Stimulated activated effector memory CD8-positive, alpha-beta T cell treated with anti-CD3 and anti-CD28 coated beads, Interleukin-12 subunit alpha, Interleukin-12 subunit beta, amount 100 ng/mL, for 72 hours (primary cell): ENCODE measurements at regions not wholly inside any gene's neighbourhood (a gene's known extent, or its start where the extent isn't known, plus 50 kb on each side); places are given as distances from the start of the nearest gene placed in this dataset.
"Not testable (repeated sequence)": the region's sequence is repeated elsewhere in the genome, so short reads cannot be mapped to it uniquely, and the experiment has no call there.

Experiments
- ATAC-seq: fragments of 150-1000 bp; cut with Tn5 transposase; 2 replicates; pipeline ENCODE4 v1.10.0; 2021
- DNase-seq, 2 donors: peaks; one replicate each; pipeline ENCODE4 v3.0.0; 2021 to 2022; ENCODE audit warnings: low spot score in 2 of 2
- H3K27ac Mint-ChIP-seq: one replicate; pipeline ENCODE4 v1.8.0; 2022; ENCODE audit warnings: mild to moderate bottlenecking, mixed read lengths
- H3K36me3 Mint-ChIP-seq: one replicate; pipeline ENCODE4 v1.8.0; 2022; ENCODE audit warnings: mild to moderate bottlenecking, mixed read lengths
- H3K4me1 Mint-ChIP-seq: one replicate; pipeline ENCODE4 v1.8.0; 2022; ENCODE audit warnings: mixed read lengths
- H3K4me3 Mint-ChIP-seq: one replicate; pipeline ENCODE4 v1.8.0; 2022; ENCODE audit warnings: mild to moderate bottlenecking, mixed read lengths
- H3K9me3 Mint-ChIP-seq: one replicate; pipeline ENCODE4 v1.8.0; 2022; ENCODE audit warnings: mixed read lengths

- Mint-ChIP-seq H3K36me3 (no peaks in the 10 kb centered on the region), H3K27ac (no peak overlapping the region), H3K9me3 (peaks cover 4% of the 10 kb centered on the region), H3K4me3 (no peak overlapping the region), H3K4me1 (no peaks in the 10 kb centered on the region)
- no peak for ATAC-seq
- no peak for DNase-seq
These were observed 457.6 kb upstream of the ACTBL2 start for GRCh38 chr5:57940236-57940635.

- Mint-ChIP-seq H3K4me3 (no peak overlapping the region), H3K4me1 (no peaks in the 10 kb centered on the region), H3K36me3 (no peaks in the 10 kb centered on the region), H3K9me3 (peaks cover 4% of the 10 kb centered on the region), H3K27ac (no peak overlapping the region)
- DNase-seq (no peak), ATAC-seq (no peak)
These were observed 457.2 kb upstream of the ACTBL2 start for GRCh38 chr5:57939771-57940170.

- DNase-seq (no peak), ATAC-seq (no peak)
- no peaks in the 10 kb centered on the region for H3K4me1 Mint-ChIP-seq
- no peaks in the 10 kb centered on the region for H3K36me3 Mint-ChIP-seq
- no peak overlapping the region for H3K4me3 Mint-ChIP-seq
- H3K27ac Mint-ChIP-seq, result no peak overlapping the region
- H3K9me3 Mint-ChIP-seq, result peaks cover 7% of the 10 kb centered on the region
These were observed 456.7 kb upstream of the ACTBL2 start for GRCh38 chr5:57939335-57939734.

- Mint-ChIP-seq H3K4me3 (no peak overlapping the region), H3K9me3 (peaks cover 10% of the 10 kb centered on the region), H3K27ac (no peak overlapping the region), H3K36me3 (no peaks in the 10 kb centered on the region), H3K4me1 (no peaks in the 10 kb centered on the region)
- ATAC-seq, result no peak
- DNase-seq, result no peak
These were observed 455.6 kb upstream of the ACTBL2 start for GRCh38 chr5:57938174-57938557.

GRCh38 chr5:57937501-57938173, 455.0 kb upstream of the ACTBL2 start:
- ATAC-seq (no peak), DNase-seq (no peak)
- H3K4me3 Mint-ChIP-seq, result no peak overlapping the region
- H3K36me3 Mint-ChIP-seq, result no peaks in the 10 kb centered on the region
- no peak overlapping the region for H3K27ac Mint-ChIP-seq
- peaks cover 11% of the 10 kb centered on the region for H3K9me3 Mint-ChIP-seq
- no peaks in the 10 kb centered on the region for H3K4me1 Mint-ChIP-seq

GRCh38 chr5:57937025-57937424, 454.4 kb upstream of the ACTBL2 start:
- DNase-seq (no peak), ATAC-seq (no peak)
- H3K4me1 Mint-ChIP-seq, result no peaks in the 10 kb centered on the region
- peaks cover 11% of the 10 kb centered on the region for H3K9me3 Mint-ChIP-seq
- no peaks in the 10 kb centered on the region for H3K36me3 Mint-ChIP-seq
- H3K27ac Mint-ChIP-seq, result no peak overlapping the region
- no peak overlapping the region for H3K4me3 Mint-ChIP-seq

GRCh38 chr5:57932761-57933160, 450.1 kb upstream of the ACTBL2 start:
- H3K9me3 Mint-ChIP-seq, result peaks cover 7% of the 10 kb centered on the region
- H3K36me3 Mint-ChIP-seq, result no peaks in the 10 kb centered on the region
- no peak overlapping the region for H3K27ac Mint-ChIP-seq
- no peak for ATAC-seq
- DNase-seq, result no peak
- H3K4me1 Mint-ChIP-seq, result no peaks in the 10 kb centered on the region
- H3K4me3 Mint-ChIP-seq, result no peak overlapping the region

GRCh38 chr5:57931807-57932206, 449.2 kb upstream of the ACTBL2 start:
- DNase-seq, result no peak
- Mint-ChIP-seq H3K27ac (no peak overlapping the region), H3K4me3 (no peak overlapping the region), H3K36me3 (no peaks in the 10 kb centered on the region), H3K9me3 (peaks cover 7% of the 10 kb centered on the region), H3K4me1 (no peaks in the 10 kb centered on the region)
- ATAC-seq, result no peak

GRCh38 chr5:57931352-57931751, 448.7 kb upstream of the ACTBL2 start:
- Mint-ChIP-seq H3K4me3 (no peak overlapping the region), H3K9me3 (peaks cover 7% of the 10 kb centered on the region), H3K4me1 (no peaks in the 10 kb centered on the region), H3K27ac (no peak overlapping the region), H3K36me3 (no peaks in the 10 kb centered on the region)
- ATAC-seq (no peak), DNase-seq (no peak)

GRCh38 chr5:57929271-57929670, 446.7 kb upstream of the ACTBL2 start:
- Mint-ChIP-seq H3K36me3 (no peaks in the 10 kb centered on the region), H3K27ac (no peak overlapping the region), H3K4me1 (no peaks in the 10 kb centered on the region), H3K4me3 (no peak overlapping the region), H3K9me3 (peaks cover 14% of the 10 kb centered on the region)
- ATAC-seq (no peak), DNase-seq (no peak)

GRCh38 chr5:57923094-57923493, 440.5 kb upstream of the ACTBL2 start:
- not testable (repeated sequence) for H3K27ac Mint-ChIP-seq, DNase-seq, ATAC-seq, H3K4me1 Mint-ChIP-seq, H3K36me3 Mint-ChIP-seq, H3K9me3 Mint-ChIP-seq, H3K4me3 Mint-ChIP-seq

GRCh38 chr5:57917004-57917403, 434.4 kb upstream of the ACTBL2 start:
- DNase-seq (no peak), ATAC-seq (no peak)
- Mint-ChIP-seq H3K36me3 (no peaks in the 10 kb centered on the region), H3K27ac (no peak overlapping the region), H3K9me3 (no peaks in the 10 kb centered on the region), H3K4me1 (no peaks in the 10 kb centered on the region), H3K4me3 (no peak overlapping the region)

- ATAC-seq (no peak), DNase-seq (no peak)
- Mint-ChIP-seq H3K4me1 (no peaks in the 10 kb centered on the region), H3K4me3 (no peak overlapping the region), H3K36me3 (no peaks in the 10 kb centered on the region), H3K9me3 (no peaks in the 10 kb centered on the region), H3K27ac (no peak overlapping the region)
These were observed 432.9 kb upstream of the ACTBL2 start for GRCh38 chr5:57915536-57915935.

- no peak overlapping the region for H3K4me3 Mint-ChIP-seq
- H3K9me3 Mint-ChIP-seq, result no peaks in the 10 kb centered on the region
- no peak for ATAC-seq
- H3K27ac Mint-ChIP-seq, result no peak overlapping the region
- H3K4me1 Mint-ChIP-seq, result no peaks in the 10 kb centered on the region
- no peaks in the 10 kb centered on the region for H3K36me3 Mint-ChIP-seq
- no peak for DNase-seq
These were observed 428.8 kb upstream of the ACTBL2 start for GRCh38 chr5:57911438-57911837.

- DNase-seq (no peak), ATAC-seq (no peak)
- Mint-ChIP-seq H3K4me1 (no peaks in the 10 kb centered on the region), H3K4me3 (no peak overlapping the region), H3K27ac (no peak overlapping the region), H3K36me3 (no peaks in the 10 kb centered on the region), H3K9me3 (no peaks in the 10 kb centered on the region)
These were observed 424.1 kb upstream of the ACTBL2 start for GRCh38 chr5:57906671-57907070.

- Mint-ChIP-seq H3K27ac (no peak overlapping the region), H3K36me3 (no peaks in the 10 kb centered on the region), H3K4me3 (no peak overlapping the region), H3K4me1 (no peaks in the 10 kb centered on the region), H3K9me3 (no peaks in the 10 kb centered on the region)
- no peak for ATAC-seq
- DNase-seq, result no peak
These were observed 420.8 kb upstream of the ACTBL2 start for GRCh38 chr5:57903458-57903857.

- Mint-ChIP-seq H3K4me1 (no peaks in the 10 kb centered on the region), H3K9me3 (no peaks in the 10 kb centered on the region), H3K36me3 (no peaks in the 10 kb centered on the region), H3K27ac (no peak overlapping the region), H3K4me3 (no peak overlapping the region)
- ATAC-seq, result no peak
- no peak for DNase-seq
These were observed 419.5 kb upstream of the ACTBL2 start for GRCh38 chr5:57902095-57902494.
